Putamen (tissue), 1 donor: ENCODE measurements at regions not wholly inside any gene's neighbourhood (a gene's known extent, or its start where the extent isn't known, plus 50 kb on each side); places are given as distances from the start of the nearest gene placed in this dataset.
"Not testable (repeated sequence)": the region's sequence is repeated elsewhere in the genome, so short reads cannot be mapped to it uniquely, and the experiment has no call there.

Experiments
- DNase-seq: peaks from one replicate; pipeline ENCODE4 v3.0.0-alpha.2; 2016; ENCODE audit warnings: low spot score

DNA sequence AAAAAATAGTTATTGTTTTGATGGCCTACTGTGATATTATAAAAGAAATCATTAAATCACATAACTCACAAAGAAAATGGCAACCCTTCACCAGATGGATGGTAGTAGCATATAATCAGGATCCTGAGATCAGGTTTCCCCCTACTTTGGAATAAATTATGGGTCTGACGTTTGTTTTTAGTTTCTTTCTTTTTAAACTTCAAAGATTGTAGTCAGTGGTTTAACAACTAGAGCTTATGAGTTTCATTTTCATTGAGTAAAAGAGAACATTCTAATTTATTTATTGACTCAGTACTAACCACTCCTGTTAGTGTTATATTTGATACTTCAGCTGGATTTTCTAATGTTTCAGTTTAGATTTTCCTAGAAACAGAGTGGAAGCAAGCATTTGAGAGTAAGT lies 218.0 kb upstream of the PCSK5 start:
- DNase-seq, result no peak

GRCh38 chr9:75683591-75683990 lies 206.9 kb upstream of the PCSK5 start:
- DNase-seq, result no peak

- DNase-seq, result no peak
These were observed 205.4 kb upstream of the PCSK5 start for GRCh38 chr9:75685062-75685461.

DNA sequence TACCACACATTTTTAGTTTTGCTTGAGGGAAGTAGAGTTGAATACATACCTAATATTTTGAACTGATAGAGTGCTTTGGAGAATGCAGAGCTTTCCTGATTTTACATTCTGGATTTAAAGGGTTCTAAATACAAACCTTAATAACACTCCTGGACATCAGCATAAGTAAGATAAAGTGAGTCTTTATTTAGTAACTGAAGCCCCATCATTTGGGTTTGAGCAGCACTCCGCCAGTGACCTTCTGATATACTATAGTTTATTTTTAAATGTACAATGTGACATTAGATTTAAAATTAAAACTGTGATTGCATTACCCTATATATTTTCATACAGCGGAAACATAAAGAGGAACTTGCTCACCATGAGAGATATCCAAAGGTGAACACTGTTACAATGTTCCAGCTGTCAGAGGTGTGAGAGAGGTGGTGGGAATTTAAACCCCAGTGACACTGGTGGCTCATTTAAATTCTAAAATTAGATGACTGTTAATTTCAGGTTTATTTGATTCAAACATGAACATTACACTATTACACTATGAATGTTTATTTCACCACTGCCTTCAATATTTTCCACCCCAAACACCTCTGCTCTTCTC lies 203.0 kb upstream of the PCSK5 start:
- no peak for DNase-seq

- DNase-seq, result not testable (repeated sequence)
These were observed 199.9 kb upstream of the PCSK5 start for GRCh38 chr9:75690551-75690950.

DNA sequence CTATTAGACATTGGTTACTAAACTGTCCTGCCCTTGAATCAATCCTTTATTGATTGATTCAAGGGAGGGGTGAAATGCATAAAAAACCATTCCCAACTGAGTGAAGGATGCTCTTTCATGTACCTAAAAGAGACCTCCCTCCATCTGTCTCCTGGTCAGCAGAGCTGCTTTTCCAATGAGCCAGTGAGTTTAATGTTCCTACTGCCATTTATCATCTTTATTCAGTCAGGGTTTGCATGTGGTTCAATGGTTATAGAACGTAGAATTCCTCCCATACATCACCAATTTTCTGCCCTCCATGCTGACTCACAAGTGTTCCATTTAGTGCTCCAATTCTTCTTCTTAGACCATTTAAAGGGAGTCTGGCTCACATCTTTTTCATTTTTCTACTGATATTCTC lies 199.1 kb upstream of the PCSK5 start:
- no peak for DNase-seq

DNA sequence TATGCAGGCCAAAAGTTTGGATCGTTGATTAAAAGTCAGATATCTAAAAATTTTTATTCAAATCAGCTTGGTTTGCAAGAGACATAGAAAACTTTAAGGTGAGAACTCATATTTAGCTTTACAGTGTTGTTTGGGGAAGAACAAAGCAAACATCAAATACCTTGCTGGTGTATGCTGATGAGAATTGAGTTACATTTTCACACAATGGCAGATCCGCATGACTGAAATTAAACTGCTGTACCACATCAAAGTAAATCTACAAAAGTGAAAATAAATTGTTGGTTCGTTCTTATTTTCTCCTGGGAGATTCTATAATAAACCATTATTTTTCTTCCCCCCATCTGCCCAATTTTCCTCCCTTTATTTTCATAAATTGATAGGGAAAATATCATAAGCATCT lies 198.2 kb upstream of the PCSK5 start:
- no peak for DNase-seq

GRCh38 chr9:75695921-75696320 lies 194.6 kb upstream of the PCSK5 start:
- no peak for DNase-seq

- no peak for DNase-seq
These were observed 191.5 kb upstream of the PCSK5 start for GRCh38 chr9:75699017-75699416.

- no peak for DNase-seq
These were observed 190.7 kb upstream of the PCSK5 start for GRCh38 chr9:75699625-75700251.

GRCh38 chr9:75700252-75700640 lies 190.2 kb upstream of the PCSK5 start:
- no peak for DNase-seq

DNA sequence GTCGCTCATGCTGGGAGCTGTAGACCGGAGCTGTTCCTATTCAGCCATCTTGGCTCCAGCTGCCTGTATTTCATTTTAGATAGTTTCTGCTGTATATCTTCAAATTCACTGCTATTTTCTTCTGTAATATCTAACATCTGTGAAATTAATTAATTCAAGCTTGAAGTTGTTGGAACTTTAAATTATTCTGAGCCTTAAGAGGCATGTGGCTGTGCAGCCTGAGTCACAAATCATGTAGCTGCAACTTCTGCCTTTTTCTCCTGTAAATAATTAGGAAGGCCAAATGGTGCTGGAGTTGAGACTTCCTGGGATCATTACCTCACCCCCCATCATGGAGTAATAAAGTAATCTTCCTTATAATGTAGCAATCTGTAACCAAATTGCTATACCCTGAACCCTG lies 183.3 kb upstream of the PCSK5 start:
- no peak for DNase-seq

DNA sequence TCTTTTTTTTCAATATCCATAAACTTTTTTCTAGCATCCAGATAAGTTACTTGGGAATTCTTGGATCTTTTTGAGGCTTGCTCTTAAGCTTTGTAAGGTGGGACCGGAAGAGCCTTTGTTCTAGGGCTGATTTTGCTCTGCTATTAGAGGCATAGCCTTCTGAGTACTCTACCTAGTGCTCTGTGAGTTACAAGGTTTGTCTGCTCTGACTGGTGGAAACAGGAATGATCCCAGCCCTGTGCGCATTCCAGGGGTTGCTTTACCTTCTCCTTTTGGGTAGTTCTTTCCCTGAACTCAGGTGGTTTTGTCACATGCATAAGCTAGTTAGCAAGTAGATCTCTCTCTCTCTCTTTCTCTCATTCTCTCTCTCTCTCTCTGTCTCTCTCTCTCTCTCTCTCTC lies 180.8 kb upstream of the PCSK5 start:
- DNase-seq, result no peak

- DNase-seq, result no peak
These were observed 177.8 kb upstream of the PCSK5 start for GRCh38 chr9:75712700-75713099.

- DNase-seq, result no peak
These were observed 177.1 kb upstream of the PCSK5 start for GRCh38 chr9:75713335-75713734.

DNA sequence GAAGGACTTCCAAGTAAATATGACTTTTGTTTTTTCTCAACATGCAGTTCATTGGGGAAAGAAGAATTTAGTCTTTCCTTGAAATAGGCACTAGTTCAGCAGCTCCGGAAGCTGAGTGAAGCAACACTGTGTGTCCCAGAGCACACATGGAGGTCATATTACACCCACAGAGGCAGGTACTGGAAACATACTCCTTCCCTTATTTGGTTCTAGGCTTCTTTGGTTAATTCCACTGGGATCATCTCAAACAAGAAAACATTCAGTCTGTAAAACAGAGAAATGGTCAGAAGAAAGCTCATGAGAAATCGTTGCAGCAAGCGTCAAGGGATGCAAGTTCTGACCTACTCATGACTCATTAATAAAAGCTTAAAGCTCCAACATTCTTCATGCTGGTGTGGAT lies 175.1 kb upstream of the PCSK5 start:
- DNase-seq, result no peak

GRCh38 chr9:75718677-75719076 lies 171.8 kb upstream of the PCSK5 start:
- no peak for DNase-seq

DNA sequence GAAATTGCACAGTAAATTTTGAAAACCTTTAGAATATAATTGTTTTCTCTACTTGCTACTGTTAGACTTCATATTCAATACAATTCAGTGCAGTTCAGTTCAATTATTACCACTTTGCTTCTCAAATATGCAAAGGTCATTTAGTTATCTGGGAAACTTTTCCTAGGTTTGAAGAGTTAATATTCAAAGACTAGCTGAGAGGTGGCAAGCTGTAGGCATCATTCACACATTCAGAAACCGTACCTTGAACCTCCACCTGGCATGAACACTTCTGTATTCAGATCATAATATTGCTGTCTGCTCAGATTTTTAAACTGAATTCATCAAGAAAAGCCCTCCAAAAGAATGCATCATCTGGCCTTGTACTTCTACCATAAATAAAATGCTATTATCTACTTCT lies 162.1 kb upstream of the PCSK5 start:
- no peak for DNase-seq

DNA sequence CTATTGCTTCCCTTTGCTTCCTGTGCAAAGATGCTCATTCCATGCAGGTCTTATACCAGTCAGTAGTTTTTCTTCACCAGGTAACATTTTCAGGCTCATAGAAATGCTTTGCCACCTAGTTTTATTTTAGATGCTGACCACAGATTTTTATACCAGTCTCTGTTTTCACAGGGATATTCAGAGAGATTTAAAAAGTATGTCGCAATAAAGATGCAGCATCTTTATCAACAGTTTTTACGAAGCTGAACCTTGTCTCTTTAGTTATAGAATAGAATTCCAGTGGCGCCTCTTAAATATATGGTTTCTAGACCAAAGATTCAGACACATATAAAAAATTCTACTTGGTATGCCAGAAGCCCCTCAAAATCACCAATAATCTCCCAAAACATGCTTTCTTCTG lies 155.7 kb upstream of the PCSK5 start:
- no peak for DNase-seq

- DNase-seq, result no peak
These were observed 150.4 kb upstream of the PCSK5 start for GRCh38 chr9:75739884-75740611.

- DNase-seq, result no peak
These were observed 146.6 kb upstream of the PCSK5 start for GRCh38 chr9:75743855-75744254.

GRCh38 chr9:75754080-75754479 lies 136.4 kb upstream of the PCSK5 start:
- peak; percentile 6 for DNase-seq

GRCh38 chr9:75775166-75775565 lies 115.3 kb upstream of the PCSK5 start:
- no peak for DNase-seq
